Gastrocnemius medialis (tissue), 4 donors: ENCODE measurements at regions not wholly inside any gene's neighbourhood (a gene's known extent, or its start where the extent isn't known, plus 50 kb on each side); places are given as distances from the start of the nearest gene placed in this dataset.

Experiments
- POLR2A ChIP-seq, 2 donors: fragments of 450-650 bp; IDR thresholded peaks; one replicate each; pipeline ENCODE4 v1.6.1; 2017; ENCODE audit warnings: antibody characterized with exemption in 2 of 2, mild to moderate bottlenecking in 2 of 2, moderate library complexity in 2 of 2
- TF ChIP-seq, protein P1 (sequence below), 5 experiments: fragments of 450-650 bp in 3 of 5; fragments of 200-600 bp in 2 of 5; sonication (generic) in 2 of 5; IDR thresholded peaks in 4 of 5; conservative IDR thresholded peaks in 1 of 5; 1 replicate in 4 of 5; 2 replicates in 1 of 5; pipeline ENCODE4 v1.5.1; 2016 to 2019; ENCODE audit warnings: antibody characterized with exemption in 5 of 5, mild to moderate bottlenecking in 3 of 5, moderate library complexity in 3 of 5

DNA sequence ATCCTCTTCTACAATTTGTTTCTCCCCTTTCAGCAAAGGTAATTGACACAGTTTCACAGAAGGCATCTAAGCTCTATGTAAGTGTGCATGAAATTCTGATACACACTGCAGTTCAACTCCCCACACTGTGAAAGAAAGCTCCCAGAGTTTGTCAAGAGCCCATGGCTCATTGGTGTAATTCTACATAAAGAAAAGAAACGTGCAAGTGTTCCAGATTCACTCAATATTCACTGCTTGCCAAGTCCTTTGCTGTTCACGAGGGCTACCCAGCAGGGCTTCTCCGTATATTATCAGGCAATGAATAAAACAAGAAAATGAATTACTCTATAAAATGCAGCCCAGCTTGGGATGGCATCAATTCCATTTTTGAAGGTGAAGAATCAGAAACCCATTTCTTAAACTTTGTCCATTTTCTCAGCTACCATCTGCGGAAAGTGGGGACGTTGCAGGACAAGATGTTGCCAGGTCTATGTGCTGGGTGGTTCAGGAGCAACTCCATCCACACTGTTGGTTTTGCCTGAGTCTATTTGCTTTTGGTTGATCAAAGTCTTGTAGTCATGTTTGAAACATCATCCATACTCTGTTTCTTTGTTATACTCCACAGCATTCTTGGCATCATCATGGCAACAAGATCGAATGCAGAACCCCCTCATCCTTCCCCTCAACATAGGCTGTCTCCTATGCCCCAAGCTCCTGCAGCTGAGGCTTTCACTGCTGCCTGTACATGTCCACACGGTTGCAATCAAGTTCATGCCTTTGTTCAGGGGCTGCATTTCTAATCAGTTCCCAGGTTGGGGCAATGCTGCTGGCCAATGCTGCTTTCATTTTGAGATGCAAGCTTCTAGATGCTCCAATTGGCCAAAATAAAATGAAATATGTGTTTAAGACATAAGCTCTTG, 301.8 kb downstream of the MED10 start:
- TF ChIP-seq, protein P1, sequence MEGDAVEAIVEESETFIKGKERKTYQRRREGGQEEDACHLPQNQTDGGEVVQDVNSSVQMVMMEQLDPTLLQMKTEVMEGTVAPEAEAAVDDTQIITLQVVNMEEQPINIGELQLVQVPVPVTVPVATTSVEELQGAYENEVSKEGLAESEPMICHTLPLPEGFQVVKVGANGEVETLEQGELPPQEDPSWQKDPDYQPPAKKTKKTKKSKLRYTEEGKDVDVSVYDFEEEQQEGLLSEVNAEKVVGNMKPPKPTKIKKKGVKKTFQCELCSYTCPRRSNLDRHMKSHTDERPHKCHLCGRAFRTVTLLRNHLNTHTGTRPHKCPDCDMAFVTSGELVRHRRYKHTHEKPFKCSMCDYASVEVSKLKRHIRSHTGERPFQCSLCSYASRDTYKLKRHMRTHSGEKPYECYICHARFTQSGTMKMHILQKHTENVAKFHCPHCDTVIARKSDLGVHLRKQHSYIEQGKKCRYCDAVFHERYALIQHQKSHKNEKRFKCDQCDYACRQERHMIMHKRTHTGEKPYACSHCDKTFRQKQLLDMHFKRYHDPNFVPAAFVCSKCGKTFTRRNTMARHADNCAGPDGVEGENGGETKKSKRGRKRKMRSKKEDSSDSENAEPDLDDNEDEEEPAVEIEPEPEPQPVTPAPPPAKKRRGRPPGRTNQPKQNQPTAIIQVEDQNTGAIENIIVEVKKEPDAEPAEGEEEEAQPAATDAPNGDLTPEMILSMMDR (IDR thresholded peaks at IDR 0.05 in 4 of 5, conservative IDR thresholded peaks at IDR 0.05 in 1 of 5): no peak
- TF ChIP-seq POLR2A (IDR thresholded peaks at IDR 0.05): no peak
